Body of pancreas (tissue), 4 donors: ENCODE measurements at regions not wholly inside any gene's neighbourhood (a gene's known extent, or its start where the extent isn't known, plus 50 kb on each side); places are given as distances from the start of the nearest gene placed in this dataset.

Experiments used
- POLR2A ChIP-seq, 3 donors: fragments of 450-650 bp; IDR thresholded peaks; one replicate each; pipeline ENCODE4 v1.6.1; 2016; ENCODE audit warnings: antibody characterized with exemption in 3 of 3, mild to moderate bottlenecking in 2 of 3
- TF ChIP-seq, protein P1 (sequence below), 7 experiments: fragments of 450-650 bp in 4 of 7; fragments of 200-600 bp in 3 of 7; sonication (generic) in 3 of 7; IDR thresholded peaks; one replicate each; pipeline ENCODE4 v1.5.1; 2016 to 2019; ENCODE audit warnings: antibody characterized with exemption in 7 of 7

DNA sequence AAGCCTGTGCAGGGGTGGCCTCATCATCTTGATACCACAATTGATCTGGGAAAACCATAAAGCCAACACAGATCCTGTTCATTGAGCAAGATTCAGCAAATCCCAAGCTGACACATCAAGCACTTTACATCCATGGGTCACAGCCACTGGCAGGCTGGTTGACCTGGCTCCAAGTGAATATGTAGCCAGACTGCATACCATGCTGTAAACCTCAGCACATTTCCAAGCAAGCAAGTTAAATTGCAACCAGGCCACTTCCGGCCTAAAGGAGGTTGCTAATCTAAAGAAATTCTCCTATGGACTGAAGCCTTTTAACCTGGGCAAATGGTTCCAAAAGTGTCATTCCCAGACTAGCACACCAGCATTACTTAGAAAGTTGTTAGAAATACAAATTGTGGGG is 54.4 kb upstream of the USP26 start:
- TF ChIP-seq, protein P1, sequence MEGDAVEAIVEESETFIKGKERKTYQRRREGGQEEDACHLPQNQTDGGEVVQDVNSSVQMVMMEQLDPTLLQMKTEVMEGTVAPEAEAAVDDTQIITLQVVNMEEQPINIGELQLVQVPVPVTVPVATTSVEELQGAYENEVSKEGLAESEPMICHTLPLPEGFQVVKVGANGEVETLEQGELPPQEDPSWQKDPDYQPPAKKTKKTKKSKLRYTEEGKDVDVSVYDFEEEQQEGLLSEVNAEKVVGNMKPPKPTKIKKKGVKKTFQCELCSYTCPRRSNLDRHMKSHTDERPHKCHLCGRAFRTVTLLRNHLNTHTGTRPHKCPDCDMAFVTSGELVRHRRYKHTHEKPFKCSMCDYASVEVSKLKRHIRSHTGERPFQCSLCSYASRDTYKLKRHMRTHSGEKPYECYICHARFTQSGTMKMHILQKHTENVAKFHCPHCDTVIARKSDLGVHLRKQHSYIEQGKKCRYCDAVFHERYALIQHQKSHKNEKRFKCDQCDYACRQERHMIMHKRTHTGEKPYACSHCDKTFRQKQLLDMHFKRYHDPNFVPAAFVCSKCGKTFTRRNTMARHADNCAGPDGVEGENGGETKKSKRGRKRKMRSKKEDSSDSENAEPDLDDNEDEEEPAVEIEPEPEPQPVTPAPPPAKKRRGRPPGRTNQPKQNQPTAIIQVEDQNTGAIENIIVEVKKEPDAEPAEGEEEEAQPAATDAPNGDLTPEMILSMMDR (IDR thresholded peaks at IDR 0.05) = no peak
- no peak for TF ChIP-seq POLR2A (IDR thresholded peaks at IDR 0.05)
